Inferior parietal cortex (tissue), 1 donor: ENCODE measurements at regions not wholly inside any gene's neighbourhood (a gene's known extent, or its start where the extent isn't known, plus 50 kb on each side); places are given as distances from the start of the nearest gene placed in this dataset.

Source experiments
- DNase-seq: peaks from one replicate; pipeline ENCODE4 v3.0.0-alpha.2; 2016; ENCODE audit errors: extremely low spot score

DNA sequence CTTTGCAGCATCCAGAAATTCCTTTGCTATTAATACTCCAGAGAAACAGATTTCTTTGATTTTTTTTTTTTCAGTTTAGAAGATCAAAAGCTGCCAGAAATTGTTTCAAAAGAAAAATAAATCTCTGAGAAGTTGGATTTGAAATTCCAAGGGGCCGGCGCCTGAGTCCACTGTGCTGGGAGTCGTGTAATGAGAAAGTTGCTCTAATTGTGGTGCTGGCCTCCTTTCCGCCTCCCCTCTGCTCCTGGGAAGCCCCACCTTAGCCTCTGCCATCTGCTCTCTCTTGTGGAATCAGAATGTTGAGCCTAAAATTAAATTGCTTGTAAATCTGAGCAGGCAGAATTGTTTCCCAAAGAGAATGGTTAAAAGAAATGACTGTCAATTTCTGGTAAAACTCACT lies 93.3 kb downstream of the EMX2 start:
- DNase-seq: no peak

DNA sequence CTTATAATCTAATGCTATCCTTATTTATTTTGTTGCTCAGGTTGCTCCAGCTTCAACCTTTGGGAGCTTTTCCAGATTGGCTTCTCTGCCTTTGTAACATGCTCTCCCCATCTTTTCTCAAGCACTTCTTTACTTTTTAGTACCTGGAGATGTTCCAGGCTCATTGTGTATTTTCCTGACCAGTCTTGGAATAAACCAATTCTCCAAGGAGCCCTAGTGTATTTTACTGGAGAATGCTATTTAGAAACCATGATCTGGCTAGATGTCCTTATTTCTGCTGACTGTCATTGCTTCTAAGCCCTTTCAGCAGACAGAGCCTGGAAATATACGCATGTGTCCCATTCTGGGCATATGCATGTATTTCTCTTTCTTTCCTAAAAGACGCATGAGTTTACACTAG lies 95.7 kb downstream of the EMX2 start:
- DNase-seq: no peak

DNA sequence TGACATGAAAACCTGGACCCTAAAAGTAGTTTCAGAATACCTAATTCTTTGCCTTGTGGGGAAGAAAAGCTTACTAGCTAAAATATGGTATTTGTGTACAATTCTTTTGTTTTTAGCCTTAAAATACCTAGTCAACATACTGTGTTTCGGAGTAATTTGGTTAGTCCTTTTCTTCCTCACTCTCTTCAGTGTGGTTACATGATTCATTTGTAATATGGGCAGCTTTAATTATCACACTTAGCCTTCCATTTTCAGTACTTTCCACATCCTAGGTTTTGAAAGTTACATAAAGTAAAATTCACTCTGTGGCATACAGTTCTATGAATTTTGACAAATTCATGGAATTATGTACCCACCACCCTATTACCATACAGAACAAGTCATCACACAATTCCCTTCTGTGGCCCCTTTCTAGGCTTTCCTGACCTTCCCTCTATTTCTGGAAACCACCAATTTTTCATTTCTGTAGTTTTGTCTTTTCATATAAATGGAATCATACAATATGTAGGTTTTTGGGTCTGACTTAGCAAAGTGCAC lies 96.2 kb downstream of the EMX2 start:
- DNase-seq: no peak

DNA sequence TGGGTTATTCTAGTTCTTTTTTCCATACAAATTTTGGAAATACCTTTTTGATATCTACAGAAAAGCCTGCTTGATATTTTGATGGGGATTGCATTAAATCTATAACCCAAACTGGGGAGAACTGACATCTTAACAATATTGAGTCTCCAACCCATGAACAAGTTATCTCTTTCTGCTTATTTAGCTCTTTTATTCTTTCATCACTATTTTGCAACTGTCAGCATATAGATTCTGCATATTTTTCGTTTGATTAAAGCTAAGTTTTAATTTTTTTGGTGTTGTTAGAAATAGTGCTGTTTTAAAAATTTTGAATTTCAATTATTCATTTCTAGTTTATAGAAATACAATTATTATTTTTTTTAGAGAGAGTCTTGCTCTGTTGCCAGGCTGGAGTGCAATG lies 97.9 kb downstream of the EMX2 start:
- no peak for DNase-seq

DNA sequence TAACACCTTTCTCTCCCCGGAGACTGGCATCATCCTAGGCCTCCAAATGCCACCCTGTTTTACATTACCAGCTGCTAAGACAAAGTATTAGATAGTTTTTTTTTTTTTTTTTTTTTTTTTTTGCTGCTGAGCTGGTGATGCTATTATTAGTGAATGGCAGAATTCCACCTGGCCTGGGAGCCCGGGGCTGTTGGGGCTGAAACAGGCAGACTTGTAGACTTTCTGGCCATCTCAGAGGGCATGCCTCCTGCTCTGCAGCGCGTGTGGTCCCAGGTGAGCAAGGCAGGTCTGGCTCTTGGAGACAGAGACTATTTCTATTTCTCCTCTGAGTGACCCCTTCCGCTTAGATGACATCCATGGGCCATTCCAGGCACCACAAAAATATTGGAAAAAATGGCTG lies 104.2 kb downstream of the EMX2 start:
- DNase-seq: no peak

DNA sequence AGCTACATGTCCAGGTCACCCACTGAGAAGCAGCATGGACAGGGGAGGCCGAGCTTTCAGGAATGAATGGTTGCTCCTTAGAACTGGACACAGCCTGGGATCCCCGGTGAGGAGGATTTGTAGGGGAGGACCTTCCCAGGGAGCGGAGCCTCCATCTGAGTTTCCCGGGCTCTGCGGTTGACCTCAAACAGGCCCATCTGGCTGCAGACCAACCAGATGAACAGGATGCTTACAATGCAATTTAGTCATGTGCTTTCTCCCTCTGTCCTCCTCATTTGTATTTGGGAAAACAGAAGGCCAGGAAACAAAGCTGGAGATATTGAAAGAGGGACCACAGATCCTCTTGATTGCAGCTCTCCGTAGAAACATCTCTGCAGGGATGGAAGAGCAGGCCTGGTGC lies 104.8 kb downstream of the EMX2 start:
- DNase-seq: no peak

DNA sequence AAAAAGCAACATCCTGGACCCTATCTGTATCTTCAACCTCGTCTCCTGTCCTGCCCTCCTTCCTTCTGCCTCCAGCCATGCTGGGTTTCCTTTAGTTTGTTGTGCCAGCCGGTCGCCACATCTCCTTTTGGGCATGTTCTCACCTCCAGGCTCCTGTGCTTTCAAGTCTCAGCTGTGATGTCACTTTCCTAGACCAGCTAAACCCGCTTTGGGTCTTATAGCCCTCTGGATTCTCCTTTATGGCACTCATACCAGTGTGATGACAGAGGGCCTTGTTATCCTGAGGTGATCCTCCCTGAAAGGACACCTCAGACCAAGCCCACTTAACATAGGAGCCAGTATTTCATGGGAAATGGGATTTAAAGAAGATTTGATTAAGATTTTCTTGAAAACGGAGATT lies 108.6 kb downstream of the EMX2 start:
- no peak for DNase-seq

DNA sequence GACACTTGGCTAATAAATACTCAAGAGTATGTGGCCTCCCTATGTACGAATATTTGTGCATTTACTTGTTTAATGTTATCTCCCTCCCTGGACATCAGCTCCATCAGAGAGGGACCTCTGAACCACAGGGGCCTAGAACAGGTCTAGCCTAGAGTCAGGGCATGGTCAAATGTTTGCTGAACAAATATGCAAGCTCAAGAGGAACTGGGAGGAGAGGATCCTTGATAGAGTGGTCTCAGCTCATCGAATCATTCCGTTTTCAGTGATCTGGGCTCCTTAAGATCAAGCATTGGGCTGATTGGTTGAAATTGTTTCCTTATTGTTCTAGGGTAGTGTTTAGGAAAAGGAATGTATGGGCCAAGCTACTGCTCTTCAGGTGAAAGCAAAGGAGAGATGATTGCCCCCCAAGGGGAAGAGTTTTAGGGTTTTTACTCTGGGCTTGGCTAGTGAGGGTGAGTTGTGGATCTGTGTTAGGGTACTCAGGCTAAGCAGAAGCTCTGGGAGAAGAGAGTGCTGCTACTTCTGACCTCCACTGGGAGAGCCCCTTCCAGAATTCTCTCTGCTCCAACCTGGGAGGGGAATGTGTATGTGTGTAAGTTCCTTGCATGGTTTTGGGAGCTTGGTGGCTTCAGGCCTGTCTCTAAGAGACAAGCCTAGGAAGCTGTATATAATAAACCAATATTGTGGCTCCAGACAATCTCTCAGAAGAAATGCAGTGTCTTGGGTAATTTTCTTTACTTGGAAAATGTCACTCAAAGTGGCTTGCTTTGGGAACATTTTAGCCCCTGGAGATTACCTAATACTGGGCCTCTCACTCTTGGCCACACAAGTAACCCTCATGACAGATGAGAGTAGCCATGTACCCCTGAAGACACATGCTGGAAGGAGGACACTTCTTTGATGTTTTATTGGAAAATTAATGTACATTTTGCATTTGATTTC lies 110.0 kb downstream of the EMX2 start:
- DNase-seq: no peak

DNA sequence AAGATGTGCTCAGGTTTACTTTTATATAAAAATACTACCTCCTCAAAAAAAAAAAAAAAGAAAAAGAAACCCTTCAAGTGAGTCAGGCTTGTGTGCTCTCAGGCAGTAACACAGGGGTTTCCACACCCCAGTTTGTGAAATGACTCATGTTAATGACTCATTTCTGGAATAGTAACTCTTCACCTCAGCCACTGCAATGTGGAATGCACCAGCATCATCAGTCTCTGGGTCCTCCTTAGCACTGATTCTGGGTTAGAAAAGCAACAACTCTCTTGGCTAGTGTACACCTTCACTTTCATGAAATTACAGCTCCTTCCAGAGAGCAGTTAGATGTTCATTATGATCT lies 110.6 kb downstream of the EMX2 start:
- no peak for DNase-seq

DNA sequence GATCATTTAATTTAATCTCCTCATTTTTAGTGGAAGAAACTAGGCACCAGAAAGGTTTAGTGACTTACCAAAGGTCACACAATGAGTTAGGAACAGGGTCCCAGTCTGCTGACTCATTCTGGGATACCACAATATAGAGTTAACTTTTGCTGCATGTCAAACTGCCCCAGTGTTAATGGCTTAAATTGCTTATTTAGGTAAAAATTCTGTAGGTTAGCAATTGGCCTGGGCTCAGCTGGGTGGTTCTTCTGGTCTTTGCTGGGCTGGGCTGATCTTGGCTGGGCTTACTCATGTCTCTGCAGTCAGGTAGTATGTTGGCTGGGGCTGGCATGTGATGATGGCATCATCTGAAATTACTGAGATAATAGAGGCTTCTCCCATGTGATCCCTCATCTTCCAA lies 111.6 kb downstream of the EMX2 start:
- DNase-seq: no peak

DNA sequence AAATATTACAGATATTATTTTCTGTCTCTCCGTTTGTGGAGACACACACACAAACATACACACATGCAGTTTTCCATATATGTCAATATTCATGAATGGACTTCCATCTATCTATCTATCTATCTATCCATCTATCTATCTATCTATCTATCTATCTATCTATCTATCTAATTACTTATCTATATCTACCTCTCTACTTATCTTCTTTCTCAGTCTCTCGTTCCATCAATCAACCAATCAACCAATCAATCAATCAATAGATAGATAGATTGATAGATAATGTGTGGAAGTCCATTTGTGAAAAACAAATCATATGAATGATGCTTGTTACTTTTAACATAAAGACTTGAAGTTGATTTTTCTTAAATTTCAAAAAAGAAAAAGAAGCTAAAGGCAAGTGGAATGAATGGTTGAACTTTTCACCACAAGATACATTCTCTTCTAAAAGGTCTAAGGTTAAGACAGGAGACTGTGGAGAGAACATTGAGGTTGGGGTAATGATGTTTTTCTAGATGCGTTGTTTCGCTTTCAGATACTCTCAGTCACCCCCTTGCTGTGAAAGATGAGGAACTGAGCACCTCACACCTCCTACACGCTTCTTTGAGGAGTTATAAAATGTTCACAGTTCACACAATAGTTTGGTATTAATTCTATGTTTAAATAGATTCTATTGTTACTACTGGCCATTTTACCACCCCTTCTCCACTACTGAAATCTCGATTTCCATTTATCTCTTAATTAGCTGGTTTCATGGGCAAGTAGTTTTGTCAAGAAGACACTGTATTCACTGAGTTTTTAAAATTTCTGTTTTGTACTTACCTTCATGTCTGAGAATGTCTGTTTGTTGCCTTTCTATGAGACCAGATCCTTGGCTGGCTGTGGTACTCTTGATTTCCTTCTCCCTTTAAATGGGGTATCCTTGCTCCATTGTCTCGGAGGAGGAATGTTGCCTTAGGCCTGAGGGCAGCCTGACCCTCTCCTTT lies 114.1 kb downstream of the EMX2 start:
- DNase-seq: no peak

DNA sequence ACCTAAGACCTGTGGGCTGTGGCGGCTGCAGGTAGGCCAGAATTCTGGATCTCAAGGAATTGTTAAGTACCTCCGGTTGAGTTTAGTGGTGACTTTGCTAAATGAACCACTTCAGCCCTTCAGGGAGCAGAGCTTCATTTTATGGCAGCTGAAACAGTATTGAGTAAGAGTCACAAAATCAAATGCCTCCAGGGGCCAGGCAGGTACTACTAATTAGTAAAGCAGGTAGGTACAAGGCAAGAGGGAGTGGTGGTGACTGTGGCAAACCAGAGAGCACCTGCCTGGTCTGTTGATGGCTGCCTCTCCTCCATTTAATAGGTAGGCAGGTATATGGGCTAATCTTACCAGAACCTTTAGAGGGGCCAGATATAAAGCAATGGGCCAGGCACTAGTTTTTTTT lies 118.8 kb downstream of the EMX2 start:
- no peak for DNase-seq

DNA sequence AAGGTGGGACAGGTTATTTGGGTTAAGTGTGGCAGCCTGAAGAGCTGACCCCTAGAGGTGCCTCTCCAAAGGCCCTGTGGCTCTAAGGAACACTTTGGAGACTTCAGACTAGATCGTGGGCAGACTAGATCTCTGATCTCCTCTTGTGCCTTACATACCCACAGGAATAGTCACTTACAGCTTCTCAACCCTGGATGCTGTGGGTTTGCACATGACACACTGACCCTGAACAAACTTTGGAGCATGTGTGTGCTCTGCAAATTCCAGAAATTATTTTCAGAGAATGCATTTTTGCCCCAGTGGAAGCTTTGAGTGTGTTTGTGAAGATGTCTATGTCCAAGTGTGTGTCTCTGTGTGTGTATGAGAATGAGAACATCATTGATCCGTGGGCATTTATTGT lies 119.6 kb downstream of the EMX2 start:
- DNase-seq: no peak

DNA sequence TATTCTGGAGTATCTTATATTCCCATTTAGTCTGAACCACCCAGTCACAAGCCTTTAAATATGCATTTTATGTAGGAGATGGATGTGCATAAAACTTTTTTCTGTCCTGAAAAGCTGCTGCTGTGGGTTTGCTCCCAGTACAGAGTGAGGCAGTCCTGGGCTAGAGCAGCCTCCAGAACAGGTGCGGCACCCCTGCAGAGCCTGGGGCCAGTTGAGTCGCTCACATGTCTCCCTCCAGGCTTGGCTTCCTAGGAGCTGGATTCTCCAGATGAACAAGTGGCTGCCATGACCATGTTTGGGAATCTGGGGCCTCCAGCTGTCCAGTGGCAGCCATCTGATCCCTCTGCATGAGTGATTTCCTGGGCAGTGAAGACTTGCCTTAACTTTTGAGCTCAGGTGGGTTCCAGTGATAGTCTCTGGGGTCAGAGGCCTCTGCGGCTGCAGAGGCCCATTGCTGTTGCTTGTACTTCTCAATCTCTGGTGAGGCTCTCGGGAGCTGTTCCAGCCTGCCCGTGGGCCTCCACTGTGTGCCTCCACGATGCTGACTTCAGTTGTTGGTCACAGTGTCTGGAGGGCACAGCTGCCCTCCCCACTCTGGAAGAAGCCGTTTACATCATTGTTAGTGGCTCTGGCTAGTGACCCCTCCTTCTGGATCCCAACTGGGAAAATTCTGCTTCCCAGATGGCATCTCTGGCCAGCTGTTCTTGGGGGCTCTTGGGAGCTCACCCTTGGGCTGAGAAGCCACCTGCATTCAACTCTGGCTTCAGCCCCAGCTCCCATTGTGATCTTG lies 120.4 kb downstream of the EMX2 start:
- no peak for DNase-seq

DNA sequence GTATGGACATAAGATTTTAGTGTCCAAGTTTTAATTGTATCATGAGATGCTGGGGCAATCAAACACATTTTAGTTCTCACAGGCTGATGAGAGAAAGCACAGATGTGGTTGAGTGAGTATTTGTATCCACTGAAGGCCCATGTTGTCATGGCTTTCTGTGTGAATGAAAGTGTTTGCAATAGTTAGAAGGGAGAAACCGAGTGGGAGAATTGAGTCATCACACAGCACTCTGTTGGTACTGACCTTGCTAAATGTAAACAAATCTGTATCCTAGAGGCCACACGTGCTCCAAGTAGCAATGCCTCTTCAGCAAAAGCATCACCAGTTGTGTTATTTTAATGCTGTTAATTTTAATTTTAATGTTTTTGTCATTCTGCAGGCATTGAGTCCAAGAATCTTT lies 121.2 kb downstream of the EMX2 start:
- no peak for DNase-seq

DNA sequence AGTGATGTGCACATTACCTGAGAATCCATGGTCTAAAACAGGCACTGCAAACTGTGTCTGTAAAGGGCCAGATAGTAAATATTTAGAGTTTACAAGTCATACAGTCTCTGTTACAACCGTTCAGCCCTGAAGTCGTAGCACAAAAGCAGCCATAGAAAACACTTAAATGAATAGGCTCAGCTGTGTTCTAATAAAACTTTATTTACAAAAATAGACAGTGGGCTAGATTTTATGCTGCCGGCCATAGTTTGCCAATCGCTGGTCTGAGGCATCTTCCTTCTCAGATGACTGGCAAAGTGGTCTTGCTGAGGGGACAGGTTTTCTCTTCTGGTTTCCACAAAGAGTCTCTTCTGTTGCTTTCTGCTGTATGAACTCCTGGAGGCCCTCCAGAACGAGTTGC lies 121.7 kb downstream of the EMX2 start:
- DNase-seq: no peak

DNA sequence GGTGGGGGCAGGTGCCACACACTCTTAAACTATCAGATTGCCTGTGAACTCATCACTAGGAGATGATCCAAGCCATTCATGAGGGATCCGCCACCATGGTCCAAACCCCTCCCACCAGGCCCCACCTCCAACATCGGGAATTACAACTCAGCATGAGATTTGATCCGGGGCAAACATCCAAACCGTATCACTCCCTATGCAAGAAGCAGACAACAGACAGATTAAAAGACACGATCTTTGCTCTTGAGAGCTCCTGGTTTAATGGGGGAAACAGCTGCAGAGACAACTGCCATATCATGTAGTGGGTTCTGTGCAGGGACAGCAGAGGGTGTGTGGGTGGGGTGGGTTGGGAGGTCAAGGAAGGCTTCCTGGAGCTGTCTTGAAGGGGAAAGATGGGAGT lies 123.6 kb downstream of the EMX2 start:
- no peak for DNase-seq

DNA sequence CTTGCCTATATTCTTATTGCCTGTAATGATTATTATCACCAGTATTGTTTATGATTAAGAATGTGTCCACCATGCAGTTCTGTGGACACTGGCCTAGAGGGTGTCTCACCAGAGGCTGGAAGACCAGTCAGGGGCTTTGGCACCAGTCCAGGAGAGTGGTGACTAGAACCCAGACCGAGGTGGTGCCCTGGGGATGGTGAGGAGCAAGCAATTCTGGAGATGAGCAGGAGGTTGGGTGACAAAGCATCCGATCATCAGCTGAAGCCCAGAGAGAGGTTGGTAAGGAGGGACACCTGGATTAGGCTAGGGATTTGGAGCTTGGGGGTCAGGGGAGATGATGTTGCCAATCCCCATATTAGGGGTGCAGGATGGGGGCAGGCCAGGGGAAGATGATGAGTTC lies 124.4 kb downstream of the EMX2 start:
- no peak for DNase-seq

DNA sequence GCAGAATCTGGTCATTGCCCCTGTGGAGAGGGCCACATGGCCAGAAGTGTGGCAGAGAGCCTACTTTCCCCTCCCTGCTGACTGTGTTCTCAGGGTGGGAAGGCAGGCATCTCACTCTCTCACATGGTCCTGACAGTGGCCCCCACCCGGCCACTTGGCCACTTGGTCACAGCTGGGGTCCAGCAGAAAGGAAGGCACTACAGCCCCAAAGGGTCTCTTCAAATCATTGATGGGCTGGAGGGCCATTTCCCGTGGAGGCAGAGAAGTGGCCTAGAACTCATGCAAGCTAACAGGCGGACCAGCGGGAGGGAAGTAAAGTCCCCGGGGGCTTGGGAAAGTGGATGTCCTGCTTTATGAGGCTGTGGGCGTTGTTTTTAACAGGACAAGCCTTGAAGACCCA lies 125.3 kb downstream of the EMX2 start:
- DNase-seq: no peak

DNA sequence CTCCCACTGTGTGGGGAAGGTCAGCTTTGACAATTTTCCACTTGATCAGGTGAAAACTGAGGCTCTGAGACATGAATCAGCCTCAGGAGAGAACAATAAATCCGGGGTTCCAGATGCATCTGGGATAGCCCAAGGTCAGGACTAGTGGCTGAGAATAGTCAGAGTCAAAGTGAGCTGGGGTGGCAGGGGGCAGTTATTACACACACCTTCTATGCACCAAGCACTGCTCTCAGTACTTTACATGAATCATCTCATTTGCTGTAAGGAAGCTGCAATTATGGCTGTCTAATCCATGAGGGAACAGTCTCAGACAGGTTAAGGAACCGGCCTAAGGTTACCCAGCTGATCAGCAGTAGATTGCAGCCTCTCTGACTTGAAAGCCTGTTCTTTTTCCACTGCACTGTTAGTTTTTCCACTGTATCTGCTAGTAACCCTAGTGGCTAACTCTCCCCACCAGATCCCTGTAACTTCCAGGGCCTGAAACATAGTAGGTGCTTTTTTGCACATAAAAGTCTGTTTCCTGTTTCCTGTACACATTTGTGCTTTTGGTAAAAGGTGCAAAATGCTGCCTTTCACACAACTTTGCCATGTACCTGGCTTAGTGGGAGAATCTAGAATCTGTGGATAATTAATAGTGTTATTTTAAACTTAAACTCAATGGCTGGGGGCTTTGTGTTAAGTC lies 125.9 kb downstream of the EMX2 start:
- DNase-seq: no peak

DNA sequence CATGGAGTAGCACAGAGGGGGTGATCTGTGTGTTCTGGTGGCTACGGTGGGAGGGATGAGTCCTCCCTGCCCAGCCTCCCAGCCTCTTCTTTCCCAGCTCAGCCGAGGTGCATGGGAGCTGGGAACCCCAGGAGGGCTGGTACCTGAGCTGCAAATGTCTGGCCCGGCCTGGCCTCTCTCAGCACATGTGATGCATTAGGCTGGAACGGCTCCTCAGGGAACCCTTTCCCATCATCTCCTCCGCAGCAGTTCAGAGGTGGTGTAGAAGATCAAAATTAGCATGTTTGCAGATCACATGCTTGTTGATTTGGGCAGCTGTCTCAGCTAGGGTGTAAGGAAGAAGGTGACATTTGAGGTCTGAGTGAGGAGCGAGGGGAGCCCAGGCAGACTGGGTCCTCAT lies 126.6 kb downstream of the EMX2 start:
- DNase-seq: no peak
